ENCODE measurements at regions not wholly inside any gene's neighbourhood (a gene's known extent, or its start where the extent isn't known, plus 50 kb on each side); places are given as distances from the start of the nearest gene placed in this dataset.

DNA sequence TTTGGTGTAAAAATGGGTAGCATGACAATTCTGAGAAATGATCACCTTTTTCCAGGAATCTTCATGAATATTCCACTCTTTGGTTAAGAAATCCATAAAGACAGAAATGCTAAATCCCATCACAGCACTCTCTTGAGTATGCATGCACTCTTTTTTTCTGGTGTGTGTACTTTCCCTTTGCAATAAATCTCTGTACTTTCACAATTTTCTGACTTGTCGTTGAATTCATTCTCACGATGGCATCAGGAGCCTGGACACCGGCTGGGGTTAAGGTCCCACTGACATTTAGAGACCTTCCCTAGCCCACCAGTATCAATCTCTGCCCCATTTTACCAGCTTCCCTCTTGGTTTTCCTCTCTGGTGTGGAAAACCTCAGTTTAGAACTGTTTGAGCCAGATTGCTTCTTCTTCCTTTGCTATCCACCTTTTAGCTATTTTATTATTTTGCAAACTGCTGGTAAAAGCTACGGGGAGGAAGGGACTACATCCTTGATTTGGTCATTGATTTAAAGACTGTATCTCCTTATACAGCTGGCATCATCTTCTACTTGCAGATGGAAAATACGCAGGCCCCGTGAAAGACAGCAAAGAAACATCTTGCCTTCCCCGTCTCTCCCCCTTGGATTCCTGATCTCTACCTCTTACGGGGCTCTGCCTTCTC is 59.9 kb upstream of the ZFR start:
- no peak for DNase-seq (ENCODE audit: low spot score)

DNA sequence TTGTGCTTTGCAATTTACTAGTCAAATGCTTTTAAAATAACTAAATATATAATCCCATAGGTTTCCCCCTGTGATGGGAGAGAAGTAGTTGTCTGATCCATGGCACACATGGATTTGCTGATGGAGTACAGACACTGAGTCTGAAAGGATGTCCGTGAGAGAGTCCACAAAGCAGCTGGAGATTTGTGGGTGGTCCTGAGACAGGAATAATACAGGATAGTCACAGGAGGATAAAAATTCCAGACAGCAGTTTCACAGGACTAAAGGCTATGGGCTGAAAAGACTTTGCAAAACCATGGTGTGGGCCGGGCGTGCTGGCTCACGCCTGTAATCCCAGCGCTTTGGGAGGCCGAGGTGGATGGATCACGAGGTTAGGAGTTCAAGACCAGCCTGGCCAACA is 58.7 kb upstream of the ZFR start:
- DNase-seq (ENCODE audit: low spot score): no peak

DNA sequence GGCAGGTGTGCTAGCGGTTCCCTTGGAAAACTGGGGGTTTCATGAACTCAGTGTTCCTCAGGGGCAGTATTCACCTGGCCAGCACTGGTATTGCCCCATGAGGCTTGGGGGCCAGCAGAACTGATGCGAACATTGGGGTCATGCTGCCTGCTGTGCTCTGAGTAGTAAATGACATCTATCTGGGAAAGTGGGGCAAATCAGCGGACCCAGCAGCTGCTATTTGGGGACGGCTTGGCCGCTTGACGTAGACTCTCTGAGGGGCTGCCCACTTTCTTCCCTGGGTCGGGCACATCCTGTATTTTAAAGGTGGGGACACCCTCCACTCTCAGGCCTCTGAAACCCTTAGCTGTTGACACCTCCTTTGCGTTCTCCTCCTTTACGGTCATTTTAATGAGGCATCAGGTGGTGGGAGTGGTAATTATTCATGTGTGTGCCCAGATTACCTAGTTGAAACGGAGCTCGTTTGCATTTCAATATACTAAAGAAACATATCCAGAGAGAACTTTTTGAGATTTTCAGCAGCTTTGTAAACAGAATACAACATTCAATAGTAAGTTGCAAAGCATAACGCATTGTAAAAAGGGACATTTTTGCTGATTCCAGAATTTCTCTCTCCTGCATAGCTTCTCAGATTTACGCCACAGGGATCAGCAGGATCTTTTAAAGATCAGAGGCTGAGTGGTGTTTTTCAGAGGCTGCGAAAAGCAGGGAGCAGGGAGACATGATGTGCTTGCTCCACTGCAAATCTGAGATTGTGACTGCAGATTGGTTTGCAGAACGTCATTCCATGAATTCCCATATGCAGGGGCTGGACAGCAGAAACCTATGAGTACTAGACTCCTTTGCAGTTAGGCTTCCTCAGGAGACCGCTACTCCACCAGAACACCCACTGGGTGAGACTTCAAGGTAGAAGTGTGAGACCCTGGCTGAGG is 56.8 kb upstream of the ZFR start:
- DNase-seq (ENCODE audit: low spot score): no peak

DNA sequence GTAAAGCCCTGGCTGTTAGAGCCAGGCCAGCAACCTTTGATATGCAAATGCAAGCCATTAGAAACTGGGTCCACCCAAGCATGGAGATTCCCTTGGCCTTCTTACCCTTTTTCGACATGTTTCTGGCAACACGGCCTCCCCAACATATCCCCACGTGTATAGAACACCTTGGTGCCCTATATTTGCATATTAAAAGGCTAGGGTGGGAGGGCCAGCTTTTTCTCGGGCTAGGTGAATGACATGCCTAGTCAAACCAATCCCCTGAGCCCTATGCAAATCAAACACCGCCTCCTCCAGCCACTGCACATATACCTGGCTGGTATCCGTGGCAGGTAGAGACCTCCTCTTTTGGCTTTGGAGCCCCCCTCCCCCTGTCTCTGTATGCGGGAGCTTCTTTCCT is 55.6 kb upstream of the ZFR start:
- DNase-seq (ENCODE audit: low spot score): no peak

DNA sequence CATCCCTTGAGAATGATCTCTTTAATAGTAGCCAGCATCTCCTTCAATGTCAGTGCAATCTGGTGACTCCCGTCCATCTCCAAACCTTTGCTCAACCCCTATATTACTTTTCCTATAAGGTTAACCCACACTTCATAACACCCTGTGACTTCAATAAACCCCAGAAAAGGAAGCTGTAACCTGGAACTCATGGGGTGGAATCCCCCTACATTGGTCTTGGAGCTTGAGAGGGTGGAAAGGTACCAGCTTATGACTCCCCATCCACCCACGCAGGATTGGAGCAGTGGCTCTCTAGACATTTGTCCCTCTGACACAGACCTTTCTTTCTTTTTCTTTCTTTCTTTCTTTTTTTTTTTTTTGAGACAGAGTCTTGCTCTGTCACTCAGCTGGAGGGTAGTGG is 54.7 kb upstream of the ZFR start:
- no peak for DNase-seq (ENCODE audit: low spot score)

DNA sequence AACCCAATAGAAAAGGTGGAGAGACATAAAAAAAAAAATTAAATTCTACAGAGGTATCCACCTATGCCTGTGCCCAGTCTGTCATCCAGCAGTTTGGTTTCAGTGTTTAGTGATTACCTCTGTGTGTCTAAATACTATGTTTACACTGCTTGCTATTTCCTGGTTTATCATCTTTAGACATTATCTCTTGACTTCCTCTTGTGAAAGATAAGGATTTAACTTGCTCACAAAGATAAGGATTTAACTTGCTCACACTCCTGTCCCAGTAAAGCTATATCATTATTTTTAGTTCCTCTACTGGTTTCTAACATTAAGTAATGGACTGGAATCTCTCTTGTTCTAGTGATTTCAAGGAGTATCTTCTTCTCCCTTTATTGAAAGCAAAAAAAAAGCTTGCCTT is 53.9 kb upstream of the ZFR start:
- no peak for DNase-seq (ENCODE audit: low spot score)

DNA sequence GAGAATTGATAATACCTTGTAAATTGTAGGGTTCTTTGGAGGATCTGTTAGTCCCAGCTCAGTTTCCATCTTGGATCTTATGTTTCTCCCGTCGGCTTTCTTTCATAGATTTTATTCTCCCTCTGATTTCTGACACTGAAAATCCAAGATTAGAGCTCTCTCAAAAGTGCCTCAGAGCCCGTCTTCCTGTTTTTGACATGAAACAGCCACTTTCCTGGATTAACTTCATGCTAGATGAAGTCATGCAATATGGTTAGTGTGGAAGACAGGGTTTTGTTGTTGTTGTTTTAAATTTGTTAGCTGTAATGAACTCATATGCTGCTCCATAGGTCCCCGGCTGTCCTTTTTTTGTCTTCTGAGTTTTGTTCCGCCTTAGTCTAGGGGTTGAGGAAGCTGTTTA is 51.6 kb upstream of the ZFR start:
- DNase-seq (ENCODE audit: low spot score): no peak

DNA sequence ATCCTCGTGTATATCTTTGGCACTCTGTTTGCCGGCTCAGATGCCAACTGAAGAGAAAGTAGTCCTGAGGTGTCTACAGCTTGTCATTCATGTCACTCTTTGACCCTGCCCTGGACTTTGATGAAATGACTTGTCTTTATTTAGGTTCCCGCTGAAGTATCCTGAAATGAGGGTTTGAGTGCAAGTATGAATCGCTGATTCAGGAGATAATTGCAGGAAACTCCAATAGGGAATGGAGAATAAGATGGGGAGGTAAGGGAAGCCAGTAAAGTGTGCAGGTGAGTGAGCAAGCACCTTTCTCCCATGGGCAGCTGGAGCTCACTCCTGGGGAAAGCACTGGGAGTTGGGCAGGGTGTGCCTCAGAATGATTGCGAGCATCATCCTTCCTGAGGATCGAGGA is 50.3 kb upstream of the ZFR start:
- no peak for DNase-seq (ENCODE audit: low spot score)

Data from mesenteric fat pad (tissue), 1 donor.